Adrenal gland (tissue), 9 donors: ENCODE measurements at regions not wholly inside any gene's neighbourhood (a gene's known extent, or its start where the extent isn't known, plus 50 kb on each side); places are given as distances from the start of the nearest gene placed in this dataset.
A peak's percentile ranks its signal among the peaks of the same experiment; 100 is the strongest.

Experiments
- DNase-seq, 7 donors: peaks; one replicate each; pipeline ENCODE4 v3.0.0-alpha.2; 2019 to 2020
- H3K27ac ChIP-seq, 5 donors: fragments of 200-600 bp; sonication (generic) in 4 of 5; 1 replicate in 3 of 5; 2 replicates in 2 of 5; pipeline versions ENCODE4 v1.5.1 to v1.8.0; 2016 to 2020; ENCODE audit warnings: mild to moderate bottlenecking in 1 of 5
- H3K27me3 ChIP-seq: fragments of 200-600 bp; 2 replicates; pipeline ENCODE4 v1.8.0; 2021
- H3K36me3 ChIP-seq, 2 donors: fragments of 200-600 bp; replicated peaks in 1 of 2; 1 replicate in 1 of 2; 2 replicates in 1 of 2; pipeline versions ENCODE4 v1.5.1 to v1.8.0; 2018 to 2022
- H3K4me1 ChIP-seq, 2 donors: fragments of 200-600 bp; replicated peaks in 1 of 2; 1 replicate in 1 of 2; 2 replicates in 1 of 2; pipeline versions ENCODE4 v1.5.1 to v1.8.0; 2018 to 2021
- H3K4me3 ChIP-seq, 4 donors: fragments of 200-600 bp; sonication (generic) in 3 of 4; one replicate each; pipeline ENCODE4 v1.5.1; 2016 to 2018
- H3K9me3 ChIP-seq, 3 donors: fragments of 200-600 bp; sonication (generic) in 1 of 3; replicated peaks in 1 of 3; 1 replicate in 2 of 3; 2 replicates in 1 of 3; pipeline versions ENCODE4 v1.5.1 to v1.8.0; 2016 to 2021
- CTCF ChIP-seq, 6 experiments: fragments of 450-650 bp in 4 of 6; fragments of 200-600 bp in 2 of 6; sonication (generic) in 1 of 6; IDR thresholded peaks; 1 replicate in 5 of 6; 2 replicates in 1 of 6; pipeline versions ENCODE4 v1.5.1 to v1.8.0; 2016 to 2021; ENCODE audit warnings: antibody characterized with exemption in 6 of 6, mild to moderate bottlenecking in 2 of 6, moderate library complexity in 1 of 6
- POLR2A ChIP-seq, 2 donors: fragments of 450-650 bp; IDR thresholded peaks; one replicate each; pipeline ENCODE4 v1.6.1; 2017; ENCODE audit warnings: antibody characterized with exemption in 2 of 2, mild to moderate bottlenecking in 2 of 2, moderate library complexity in 1 of 2
- WGBS, 4 donors: extraction: QIAGEN DNeasy Blood & Tissue Kit in 2 of 4; methylation state at CpG; one replicate each; pipeline versions ENCODE4 v1.1.5 to v1.1.7; 2013 to 2017; 5-methylcytosine and 5-hydroxymethylcytosine counted together
- intact Hi-C, 2 donors: fragments of 100-400 bp; cut with DNase I; formaldehyde crosslinking; loops; one replicate each; pipeline versions ENCODE4 v1.14.1 to v1.15.0; 2022 to 2023
- donor health status: healthy with polysubstance abuse.
- donor health status: Bipolar disorder and iron deficiency.
- donor health status: DM: yes; HTN: yes; CAD: no.
- donor health status: DM: no; HTN: no; CAD: no.
- donor health status: DM: no; HTN: no; CAD: no.

GRCh38 chr12:124678421-124678893 is 111.0 kb upstream of the NCOR2 start:
- H3K27ac ChIP-seq, result peak overlapping the region; percentile 67 to 86 (median 77)
- intact Hi-C loops, result loop anchor here in 1 of 2 donors (5.0 kb wide), 1 partner anchor 111 kb away; the partner anchor contains the start of gene NCOR2
- H3K4me1 ChIP-seq, result peaks cover 34 to 66% of the 10 kb centered on the region in 2 donors

GRCh38 chr12:124677552-124678356 is 110.3 kb upstream of the NCOR2 start:
- Histone ChIP-seq H3K9me3 (no peaks in the 10 kb centered on the region), H3K4me1 (peaks cover 34 to 64% of the 10 kb centered on the region in 2 donors), H3K4me3 (no peak overlapping the region), H3K36me3 (no peaks in the 10 kb centered on the region), H3K27ac (peak overlapping the region in 2 of 5 donors; percentile 77 to 86), H3K27me3 (no peaks in the 10 kb centered on the region)
- DNase-seq, result no peak
- TF ChIP-seq CTCF (IDR thresholded peaks at IDR 0.05) (no peak), POLR2A (IDR thresholded peaks at IDR 0.05) (no peak)
- WGBS, 4 donors, result 93 to 96% (median 94%) methylated on average over 18 to 21 of the region's 21 CpGs
- intact Hi-C loops, result loop anchor here in 1 of 2 donors (5.0 kb wide), 1 partner anchor 110 kb away; the partner anchor contains the start of gene NCOR2

More at GRCh38 chr12:124678421-124678893, 111.0 kb upstream of the NCOR2 start:
- 8 to 32% (median 25%) methylated on average over 2 to 15 of the region's 15 CpGs for WGBS, 4 donors
- Histone ChIP-seq H3K9me3 (no peaks in the 10 kb centered on the region), H3K36me3 (no peaks in the 10 kb centered on the region), H3K27me3 (no peaks in the 10 kb centered on the region), H3K4me3 (no peak overlapping the region)
- DNase-seq, result peak in 6 of 7 donors; percentile 61 to 71 (median 68)
- TF ChIP-seq POLR2A (IDR thresholded peaks at IDR 0.05) (no peak), CTCF (IDR thresholded peaks at IDR 0.05) (no peak)

GRCh38 chr12:124676714-124677462 is 109.5 kb upstream of the NCOR2 start:
- peak overlapping the region in 3 of 5 donors; percentile 34 to 91 (median 63) for H3K27ac ChIP-seq
- H3K4me3 ChIP-seq, result no peak overlapping the region
- peak in 1 of 7 donors; percentile 60 for DNase-seq
- H3K27me3 ChIP-seq, result no peaks in the 10 kb centered on the region
- H3K36me3 ChIP-seq, result no peaks in the 10 kb centered on the region
- peaks cover 34 to 55% of the 10 kb centered on the region in 2 donors for H3K4me1 ChIP-seq
- intact Hi-C loops, result loop anchor here in 1 of 2 donors (5.0 kb wide), 1 partner anchor 110 kb away; the partner anchor contains the start of gene NCOR2
- TF ChIP-seq CTCF (IDR thresholded peaks at IDR 0.05) (no peak), POLR2A (IDR thresholded peaks at IDR 0.05) (no peak)
- 85 to 90% (median 86%) methylated on average over 37 to 42 of the region's 42 CpGs for WGBS, 4 donors
- no peaks in the 10 kb centered on the region for H3K9me3 ChIP-seq
